Panc1 (cell line): ENCODE measurements at regions not wholly inside any gene's neighbourhood (a gene's known extent, or its start where the extent isn't known, plus 50 kb on each side); places are given as distances from the start of the nearest gene placed in this dataset.
"Not testable (repeated sequence)": the region's sequence is repeated elsewhere in the genome, so short reads cannot be mapped to it uniquely, and the experiment has no call there.

ENCODE experiments used
- ATAC-seq: fragments of 200-7000 bp; cut with Tn5 transposase; 2 replicates; pipeline ENCODE4 v1.9.1; 2020; ENCODE audit warnings: mild to moderate bottlenecking, moderate library complexity
- BruUV-seq: library from RNA; stranded (reverse); fragments of 400-500 nt; replicated peaks from 2 replicates; lab custom pipeline; 2021; lab: Mats Ljungman, UMichigan
- CTCF ChIA-PET: fragments of 300-600 bp; sonication (Branson Sonifier 250); formaldehyde crosslinking; loops from one replicate; lab custom pipeline; 2022; ENCODE audit warnings: antibody characterized with exemption; lab: Charles Lee
- POLR2A ChIA-PET: fragments of 300-600 bp; sonication (Branson Sonifier 250); formaldehyde crosslinking; loops from one replicate; lab custom pipeline; 2022; ENCODE audit warnings: antibody characterized with exemption; lab: Charles Lee
- DNase-seq: peaks from one replicate; pipeline ENCODE4 v3.0.0-alpha.2; 2010; ENCODE audit warnings: low read depth, low spot score
- H3K27ac ChIP-seq: 2 replicates; pipeline ENCODE4 v1.5.1; 2011; ENCODE audit warnings: mild to moderate bottlenecking, low read length, inconsistent platforms
- H3K27me3 ChIP-seq: fragments of 200-500 bp; sonication (Bioruptor generic); 2 replicates; pipeline ENCODE4 v1.6.0; 2014; ENCODE audit warnings: low read length, inconsistent platforms; ENCODE audit not compliant: control insufficient read depth, insufficient read depth
- H3K36me3 ChIP-seq: fragments of 200-500 bp; sonication (Bioruptor generic); 2 replicates; pipeline ENCODE4 v1.5.1; 2014; ENCODE audit warnings: inconsistent platforms, mild to moderate bottlenecking, low read length, moderate library complexity; ENCODE audit not compliant: control insufficient read depth, insufficient read depth
- H3K4me1 ChIP-seq: 2 replicates; pipeline ENCODE4 v1.5.1; 2011; ENCODE audit warnings: inconsistent platforms, mild to moderate bottlenecking, low read length, moderate library complexity; ENCODE audit not compliant: control insufficient read depth, insufficient read depth
- H3K4me3 ChIP-seq, 2 experiments: 2 replicates each; pipeline ENCODE4 v1.5.1; 2011 to 2012; ENCODE audit warnings: low read depth in 2 of 2, low read length in 2 of 2, mild to moderate bottlenecking in 2 of 2, inconsistent platforms in 1 of 2, moderate library complexity in 1 of 2
- H3K9me3 ChIP-seq: fragments of 200-500 bp; sonication (Bioruptor generic); 2 replicates; pipeline ENCODE4 v1.5.1; 2014; ENCODE audit warnings: low read depth, mild to moderate bottlenecking, inconsistent platforms, low read length, moderate library complexity; ENCODE audit not compliant: control insufficient read depth, insufficient read depth
- POLR2AphosphoS5 ChIP-seq: IDR thresholded peaks from 2 replicates; pipeline ENCODE4 v1.6.1; 2012; ENCODE audit warnings: mild to moderate bottlenecking, low read depth, low read length, moderate library complexity
- SIN3A ChIP-seq: IDR thresholded peaks from 2 replicates; pipeline ENCODE4 v1.6.1; 2012; ENCODE audit warnings: low read depth, mild to moderate bottlenecking, low read length, moderate library complexity, borderline replicate concordance; ENCODE audit not compliant: insufficient read depth
- TCF7L2 ChIP-seq: IDR thresholded peaks from 2 replicates; pipeline ENCODE4 v1.6.1; 2011; ENCODE audit warnings: mild to moderate bottlenecking, low read depth, low read length, inconsistent platforms
- in situ Hi-C: cut with HindIII; loops from 2 replicates; pipeline ENCODE4 v1.10.0; 2016; ENCODE audit warnings: low sequenced_read_pairs, low pct_unique_long_range_greater_than_20kb
- intact Hi-C: fragments of 100-400 bp; cut with micrococcal nuclease; formaldehyde crosslinking; loops from one replicate; pipeline ENCODE4 v1.10.0; 2022; ENCODE audit not compliant: unreplicated experiment
- TF ChIP-seq, protein P1 (sequence below): fragments of 450-650 bp; IDR thresholded peaks from 2 replicates; pipeline ENCODE4 v1.5.1; 2017; ENCODE audit warnings: mild to moderate bottlenecking
- TF ChIP-seq, protein P2 (sequence below), 2 experiments: IDR thresholded peaks; 2 replicates each; pipeline ENCODE4 v1.6.1; 2011 to 2012; ENCODE audit warnings: low read depth in 2 of 2, control low read depth in 1 of 2, low read length in 1 of 2, mild to moderate bottlenecking in 1 of 2, moderate library complexity in 1 of 2; ENCODE audit not compliant: insufficient read depth in 1 of 2

DNA sequence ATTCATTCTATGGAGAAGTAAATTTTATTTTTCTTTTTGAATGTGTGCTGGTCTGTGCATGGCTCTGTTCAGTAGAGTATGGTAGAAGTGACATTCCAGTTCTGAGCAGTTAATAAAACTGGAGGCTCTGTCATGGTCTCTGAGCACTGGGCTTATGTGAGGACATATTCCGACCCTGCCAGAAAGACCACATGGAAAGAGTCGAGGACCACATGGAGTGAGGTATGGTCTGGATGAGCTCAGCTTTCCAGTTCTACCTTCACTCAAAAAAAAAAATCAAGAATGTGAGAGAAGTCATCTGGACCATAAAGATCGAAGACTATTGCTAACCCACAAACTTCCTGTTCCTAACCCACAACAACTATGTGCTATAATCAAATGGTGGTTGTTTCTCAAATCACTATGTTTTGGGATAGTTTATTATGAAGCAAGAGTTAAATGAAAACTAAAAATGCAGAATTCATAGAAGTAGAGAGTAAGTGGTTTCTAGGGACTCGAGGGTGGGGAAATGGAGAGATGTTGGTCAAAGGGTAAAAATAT, 534.2 kb upstream of the ANO5 start:
- no TSS peak for BruUV-seq
- no peak for ATAC-seq
- intact Hi-C loops = no loop called here
- Histone ChIP-seq H3K4me3 (no peak overlapping the region), H3K27ac (no peak overlapping the region), H3K9me3 (no peaks in the 10 kb centered on the region), H3K36me3 (no peaks in the 10 kb centered on the region), H3K4me1 (no peaks in the 10 kb centered on the region), H3K27me3 (no peaks in the 10 kb centered on the region)
- ChIA-PET POLR2A (no interaction called here), CTCF (no interaction called here)
- DNase-seq = no peak
- in situ Hi-C loops = no loop called here
- TF ChIP-seq, protein P1, sequence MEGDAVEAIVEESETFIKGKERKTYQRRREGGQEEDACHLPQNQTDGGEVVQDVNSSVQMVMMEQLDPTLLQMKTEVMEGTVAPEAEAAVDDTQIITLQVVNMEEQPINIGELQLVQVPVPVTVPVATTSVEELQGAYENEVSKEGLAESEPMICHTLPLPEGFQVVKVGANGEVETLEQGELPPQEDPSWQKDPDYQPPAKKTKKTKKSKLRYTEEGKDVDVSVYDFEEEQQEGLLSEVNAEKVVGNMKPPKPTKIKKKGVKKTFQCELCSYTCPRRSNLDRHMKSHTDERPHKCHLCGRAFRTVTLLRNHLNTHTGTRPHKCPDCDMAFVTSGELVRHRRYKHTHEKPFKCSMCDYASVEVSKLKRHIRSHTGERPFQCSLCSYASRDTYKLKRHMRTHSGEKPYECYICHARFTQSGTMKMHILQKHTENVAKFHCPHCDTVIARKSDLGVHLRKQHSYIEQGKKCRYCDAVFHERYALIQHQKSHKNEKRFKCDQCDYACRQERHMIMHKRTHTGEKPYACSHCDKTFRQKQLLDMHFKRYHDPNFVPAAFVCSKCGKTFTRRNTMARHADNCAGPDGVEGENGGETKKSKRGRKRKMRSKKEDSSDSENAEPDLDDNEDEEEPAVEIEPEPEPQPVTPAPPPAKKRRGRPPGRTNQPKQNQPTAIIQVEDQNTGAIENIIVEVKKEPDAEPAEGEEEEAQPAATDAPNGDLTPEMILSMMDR = no peak
- TF ChIP-seq, protein P2, sequence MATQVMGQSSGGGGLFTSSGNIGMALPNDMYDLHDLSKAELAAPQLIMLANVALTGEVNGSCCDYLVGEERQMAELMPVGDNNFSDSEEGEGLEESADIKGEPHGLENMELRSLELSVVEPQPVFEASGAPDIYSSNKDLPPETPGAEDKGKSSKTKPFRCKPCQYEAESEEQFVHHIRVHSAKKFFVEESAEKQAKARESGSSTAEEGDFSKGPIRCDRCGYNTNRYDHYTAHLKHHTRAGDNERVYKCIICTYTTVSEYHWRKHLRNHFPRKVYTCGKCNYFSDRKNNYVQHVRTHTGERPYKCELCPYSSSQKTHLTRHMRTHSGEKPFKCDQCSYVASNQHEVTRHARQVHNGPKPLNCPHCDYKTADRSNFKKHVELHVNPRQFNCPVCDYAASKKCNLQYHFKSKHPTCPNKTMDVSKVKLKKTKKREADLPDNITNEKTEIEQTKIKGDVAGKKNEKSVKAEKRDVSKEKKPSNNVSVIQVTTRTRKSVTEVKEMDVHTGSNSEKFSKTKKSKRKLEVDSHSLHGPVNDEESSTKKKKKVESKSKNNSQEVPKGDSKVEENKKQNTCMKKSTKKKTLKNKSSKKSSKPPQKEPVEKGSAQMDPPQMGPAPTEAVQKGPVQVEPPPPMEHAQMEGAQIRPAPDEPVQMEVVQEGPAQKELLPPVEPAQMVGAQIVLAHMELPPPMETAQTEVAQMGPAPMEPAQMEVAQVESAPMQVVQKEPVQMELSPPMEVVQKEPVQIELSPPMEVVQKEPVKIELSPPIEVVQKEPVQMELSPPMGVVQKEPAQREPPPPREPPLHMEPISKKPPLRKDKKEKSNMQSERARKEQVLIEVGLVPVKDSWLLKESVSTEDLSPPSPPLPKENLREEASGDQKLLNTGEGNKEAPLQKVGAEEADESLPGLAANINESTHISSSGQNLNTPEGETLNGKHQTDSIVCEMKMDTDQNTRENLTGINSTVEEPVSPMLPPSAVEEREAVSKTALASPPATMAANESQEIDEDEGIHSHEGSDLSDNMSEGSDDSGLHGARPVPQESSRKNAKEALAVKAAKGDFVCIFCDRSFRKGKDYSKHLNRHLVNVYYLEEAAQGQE (IDR thresholded peaks at IDR 0.05; ENCODE audit: insufficient read depth in 1 of 2, low read depth in 2 of 2, low read length in 1 of 2) = no peak
- no peak for TF ChIP-seq TCF7L2
- no peak for TF ChIP-seq SIN3A
- TF ChIP-seq POLR2AphosphoS5 = no peak

DNA sequence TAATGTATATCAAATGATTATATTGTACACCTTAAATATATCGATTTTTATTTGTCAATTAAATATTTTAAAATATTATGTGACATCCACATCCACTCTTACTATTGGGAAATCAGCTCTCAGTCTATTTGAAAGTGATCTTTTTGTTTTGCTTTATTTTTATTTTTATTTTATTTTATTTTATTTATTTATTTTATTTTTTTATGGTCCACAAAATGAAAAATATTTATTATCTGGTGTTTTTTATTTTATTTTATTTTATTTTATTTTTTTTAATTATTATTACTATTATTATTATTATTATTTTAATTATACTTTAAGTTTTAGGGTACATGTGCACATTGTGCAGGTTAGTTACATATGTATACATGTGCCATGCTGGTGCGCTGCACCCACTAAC, 533.5 kb upstream of the ANO5 start:
- H3K4me1 ChIP-seq, H3K27ac ChIP-seq, H3K9me3 ChIP-seq, POLR2A ChIA-PET, intact Hi-C loops, CTCF ChIA-PET, DNase-seq, BruUV-seq, H3K4me3 ChIP-seq, H3K36me3 ChIP-seq, ATAC-seq, in situ Hi-C loops, H3K27me3 ChIP-seq: not testable (repeated sequence)

DNA sequence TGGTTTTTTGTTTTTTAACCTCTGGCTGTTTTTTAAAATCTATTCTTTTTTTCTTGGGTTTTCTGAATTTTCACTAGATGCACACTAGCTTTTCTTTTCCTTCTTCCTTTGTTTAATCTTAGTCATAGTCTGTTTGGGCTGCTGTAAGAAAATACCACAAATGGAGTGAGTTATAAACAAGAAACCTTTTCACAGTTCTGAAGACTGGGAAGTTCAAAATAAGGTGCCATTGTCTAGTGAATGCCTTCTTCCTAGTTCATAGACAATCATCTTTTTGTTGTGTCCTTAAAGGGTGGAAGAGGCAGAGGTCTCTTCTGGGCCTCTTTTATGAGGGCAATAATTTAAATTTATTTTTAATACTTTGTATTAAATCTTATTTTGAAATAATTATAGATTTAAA, 532.9 kb upstream of the ANO5 start:
- DNase-seq (no peak), ATAC-seq (no peak)
- in situ Hi-C loops = no loop called here
- Histone ChIP-seq H3K27ac (no peak overlapping the region), H3K9me3 (no peaks in the 10 kb centered on the region), H3K27me3 (no peaks in the 10 kb centered on the region), H3K36me3 (no peaks in the 10 kb centered on the region), H3K4me1 (no peaks in the 10 kb centered on the region), H3K4me3 (no peak overlapping the region)
- no TSS peak for BruUV-seq
- ChIA-PET POLR2A (no interaction called here), CTCF (no interaction called here)
- TF ChIP-seq, protein P1 = no peak
- TF ChIP-seq, protein P2 (IDR thresholded peaks at IDR 0.05; ENCODE audit: insufficient read depth in 1 of 2, low read depth in 2 of 2, low read length in 1 of 2) = no peak
- TF ChIP-seq SIN3A = no peak
- no peak for TF ChIP-seq POLR2AphosphoS5
- TF ChIP-seq TCF7L2 = no peak
- intact Hi-C loops = no loop called here
